GM19324 (cell line): ENCODE measurements at regions not wholly inside any gene's neighbourhood (a gene's known extent, or its start where the extent isn't known, plus 50 kb on each side); places are given as distances from the start of the nearest gene placed in this dataset.
"Not testable (repeated sequence)": the region's sequence is repeated elsewhere in the genome, so short reads cannot be mapped to it uniquely, and the experiment has no call there.

Experiments
- ATAC-seq: cut with Tn5 transposase; IDR thresholded peaks from one replicate; pipeline ENCODE4 v1.9.1; 2021; ENCODE audit warnings: mild to moderate bottlenecking, moderate library complexity; ENCODE audit not compliant: unreplicated experiment, low FRiP score

DNA sequence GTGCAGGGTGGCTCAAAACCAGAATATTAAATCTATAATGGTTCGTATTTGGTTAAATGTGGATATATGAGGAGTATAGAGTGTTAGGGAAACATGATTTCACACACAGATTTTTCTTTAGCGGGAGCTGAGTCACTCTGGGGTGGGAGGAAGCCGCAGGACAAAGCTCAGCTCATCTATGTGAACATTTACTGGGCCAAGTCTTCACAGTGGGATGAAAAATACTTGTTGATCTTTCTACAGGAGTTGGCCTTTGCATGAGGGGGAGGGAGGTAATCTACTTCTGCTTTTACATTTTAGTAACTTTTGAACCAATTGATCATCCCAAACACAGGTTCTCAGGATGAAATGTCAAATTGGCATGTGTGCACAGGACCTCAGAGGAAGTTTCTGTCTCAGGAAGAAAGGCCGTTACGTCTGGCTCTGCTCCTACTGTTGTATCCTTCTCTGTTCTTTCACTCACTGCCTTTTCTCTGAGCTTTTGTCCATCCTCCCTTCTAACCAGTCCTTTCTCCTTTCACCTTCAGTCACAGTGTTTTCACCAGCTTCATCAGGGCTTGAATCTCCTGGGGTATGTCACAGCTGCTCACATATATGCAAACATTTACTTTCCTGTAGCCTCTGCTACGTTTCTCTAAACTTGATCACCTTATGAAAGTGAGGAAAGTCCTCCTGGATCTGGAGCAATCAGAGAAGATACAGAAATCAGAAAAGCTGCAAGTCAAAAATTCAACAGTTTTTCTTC is 943.3 kb upstream of the FANCL start:
- ATAC-seq = no peak

DNA sequence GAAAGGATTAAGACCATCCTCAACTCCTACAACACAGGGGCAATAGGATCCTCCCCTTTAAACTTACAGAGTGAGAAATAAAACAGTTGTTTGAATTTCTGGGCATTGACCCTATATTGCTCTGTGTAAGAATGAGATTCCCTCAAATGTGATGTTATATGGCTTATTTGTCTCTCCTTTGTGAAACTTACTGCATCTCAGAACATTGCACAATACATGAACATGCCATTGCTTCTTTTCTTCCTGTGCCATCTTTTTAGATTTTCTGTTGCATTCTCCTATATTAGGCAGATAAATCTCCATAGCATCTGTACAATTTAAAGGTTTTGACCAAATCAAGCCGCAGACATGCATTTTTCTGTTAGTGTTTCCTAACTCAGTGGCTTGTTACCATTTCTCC is 941.9 kb upstream of the FANCL start:
- no peak for ATAC-seq

DNA sequence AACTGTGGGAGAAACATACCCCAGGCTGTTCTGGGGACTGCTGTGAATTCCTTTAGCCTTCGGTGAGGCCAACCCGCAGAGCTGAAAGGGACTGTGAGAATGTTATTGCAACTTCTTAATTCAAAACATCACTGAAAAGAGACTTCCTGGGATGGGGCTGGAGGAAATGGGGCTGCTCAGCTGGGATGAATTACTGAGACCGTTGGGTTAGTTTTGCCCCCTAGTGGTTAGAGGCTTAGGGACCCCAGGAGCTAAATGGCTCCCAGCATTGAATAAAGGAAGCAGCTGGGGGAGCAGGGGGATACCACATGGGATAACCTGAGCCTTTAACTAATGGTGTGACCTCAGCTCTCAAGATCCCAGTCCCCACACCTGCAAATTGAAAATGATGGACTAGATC is 941.1 kb upstream of the FANCL start:
- no peak for ATAC-seq

DNA sequence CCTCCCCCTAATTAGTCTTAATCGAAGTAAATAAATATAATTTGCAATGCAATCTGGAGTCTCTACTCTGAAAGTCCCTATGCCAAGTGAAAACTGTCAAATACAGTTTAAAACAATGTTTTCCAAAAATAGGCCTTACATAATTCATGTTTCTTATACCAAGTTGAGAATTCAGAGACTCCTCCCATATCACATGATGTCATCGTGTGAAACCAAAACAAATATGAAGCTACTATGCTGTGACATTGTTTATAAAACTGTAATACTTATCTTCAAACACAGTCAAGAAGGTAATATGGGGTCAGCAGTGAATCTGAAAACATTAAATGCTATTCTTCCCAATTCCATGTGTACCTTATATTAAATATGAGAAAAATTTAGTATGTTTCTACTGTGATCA is 940.2 kb upstream of the FANCL start:
- ATAC-seq = no peak

DNA sequence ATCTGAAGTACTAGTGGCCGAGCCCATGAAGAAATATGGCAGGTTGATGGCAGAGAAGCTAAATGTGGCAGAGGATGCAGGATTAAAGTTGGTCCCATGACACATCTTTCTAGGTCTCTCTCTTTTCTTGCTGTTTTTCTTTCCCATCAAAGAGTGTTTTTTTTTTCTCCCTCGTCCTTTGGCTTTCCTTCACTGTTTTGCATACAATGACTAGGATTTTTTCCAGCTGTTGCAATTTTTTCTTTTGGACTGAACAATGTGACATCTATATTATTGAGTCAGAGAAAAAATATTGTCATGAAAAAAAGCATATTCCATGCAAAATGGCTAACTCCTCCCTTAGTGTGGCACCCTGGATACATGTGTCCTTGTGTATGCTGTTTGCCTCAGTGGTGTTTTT is 939.5 kb upstream of the FANCL start:
- ATAC-seq = no peak

DNA sequence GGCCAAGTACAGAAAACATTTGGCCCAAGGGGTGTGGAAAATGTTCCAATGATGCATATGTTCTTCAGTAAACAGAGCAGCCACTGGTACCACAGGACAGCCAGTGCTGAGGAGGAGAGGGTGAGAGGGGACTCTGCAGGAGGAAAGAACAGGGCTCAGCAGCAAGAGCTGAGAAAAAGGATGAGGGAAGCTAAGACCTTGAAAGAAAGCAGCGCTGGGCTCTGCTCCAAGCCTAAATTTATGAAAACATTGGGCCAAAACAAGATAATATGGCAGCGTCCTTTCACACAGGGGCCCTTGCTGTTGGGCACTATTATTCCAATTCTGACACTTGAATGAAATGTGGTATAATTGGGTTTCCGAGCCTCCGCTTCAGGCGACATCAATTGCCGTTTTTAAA is 939.0 kb upstream of the FANCL start:
- ATAC-seq = no peak

DNA sequence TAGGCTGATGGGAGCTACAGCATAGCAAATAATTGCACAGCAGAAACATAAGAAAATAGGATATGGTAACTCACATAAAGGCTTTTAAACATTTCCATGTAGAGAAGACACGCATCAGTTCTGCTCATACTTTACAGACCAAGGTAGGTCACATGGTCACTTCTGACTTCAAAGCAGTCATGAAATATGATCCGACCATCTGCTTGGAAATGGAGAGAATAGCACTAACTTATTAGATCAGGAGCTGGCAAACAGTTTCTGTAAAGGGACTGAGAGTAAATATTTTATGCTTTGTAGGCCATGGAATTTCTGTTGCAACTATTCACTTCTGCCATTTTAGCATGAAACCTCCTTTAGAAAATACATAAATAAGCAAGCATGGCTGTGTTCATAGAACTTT is 936.6 kb upstream of the FANCL start:
- no peak for ATAC-seq

DNA sequence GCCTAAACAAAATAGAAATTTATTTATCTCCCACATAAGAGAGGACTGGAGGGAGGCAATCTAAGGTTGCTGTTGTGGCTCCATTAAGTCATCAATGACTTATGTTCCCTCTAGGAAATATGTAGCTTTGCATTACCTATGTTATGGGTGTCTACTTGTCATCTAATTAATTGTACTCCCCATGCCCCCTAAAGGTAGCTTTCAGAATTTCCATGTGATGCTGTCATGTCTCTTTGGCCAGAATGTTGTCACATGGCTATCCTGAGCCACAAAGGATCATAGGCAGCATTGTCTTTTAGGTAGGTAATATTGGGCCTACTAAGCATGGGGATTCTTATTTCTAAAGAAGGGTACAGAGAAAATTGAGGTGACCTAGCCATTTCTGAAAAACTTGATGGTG is 935.6 kb upstream of the FANCL start:
- no peak for ATAC-seq

DNA sequence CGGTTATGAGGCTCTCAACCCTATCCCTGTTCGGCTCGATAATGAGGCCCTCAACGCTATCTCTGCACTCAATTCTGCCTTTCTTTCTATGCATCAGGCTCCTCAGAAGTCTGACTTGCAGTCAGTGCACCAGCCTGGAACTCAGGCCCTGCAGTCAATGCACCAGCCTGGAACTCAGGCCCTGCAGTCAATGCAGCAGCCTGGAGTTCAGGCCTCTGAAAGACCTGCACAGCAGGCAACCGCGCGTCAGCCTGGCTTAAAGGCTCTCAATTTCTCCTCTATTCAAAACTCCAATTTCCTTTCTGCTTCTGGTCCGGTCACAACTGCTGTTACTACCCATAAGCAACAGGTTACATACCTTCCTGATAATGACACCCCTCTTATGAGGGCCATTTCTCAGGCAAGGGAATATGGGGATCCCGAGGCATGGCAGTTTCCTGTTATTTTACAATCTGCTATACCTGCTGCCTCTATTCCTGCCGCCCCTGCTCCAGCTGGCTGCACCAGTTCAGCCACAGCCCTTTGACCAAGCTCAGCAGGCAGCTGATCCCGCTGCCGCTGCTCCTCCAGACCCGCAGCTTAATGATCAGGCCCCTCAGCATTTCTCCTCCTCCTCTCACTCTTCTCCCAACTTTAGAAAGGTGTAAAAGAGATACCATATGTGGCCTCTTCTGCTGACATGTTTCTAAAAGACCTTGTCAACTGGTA is 933.6 kb upstream of the FANCL start:
- ATAC-seq = no peak

DNA sequence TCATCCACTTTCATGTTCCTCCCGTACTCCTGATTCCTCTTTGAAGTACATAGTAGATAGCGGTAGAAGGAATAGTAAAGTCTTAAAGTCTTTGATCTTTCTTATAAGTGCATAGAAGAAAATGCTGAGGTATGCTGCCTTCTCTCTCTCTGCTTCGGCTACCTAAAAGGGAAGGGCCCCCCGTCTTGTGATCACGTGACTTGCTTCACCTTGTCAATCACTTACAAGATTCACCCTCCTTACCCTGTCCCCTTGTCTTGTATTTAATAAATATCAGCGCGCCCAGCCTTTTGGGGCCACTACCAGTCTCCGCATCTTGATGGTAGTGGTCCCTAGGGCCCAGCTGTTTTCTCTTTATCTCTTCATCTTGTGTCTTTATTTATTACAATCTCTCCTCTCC is 932.2 kb upstream of the FANCL start:
- no peak for ATAC-seq

DNA sequence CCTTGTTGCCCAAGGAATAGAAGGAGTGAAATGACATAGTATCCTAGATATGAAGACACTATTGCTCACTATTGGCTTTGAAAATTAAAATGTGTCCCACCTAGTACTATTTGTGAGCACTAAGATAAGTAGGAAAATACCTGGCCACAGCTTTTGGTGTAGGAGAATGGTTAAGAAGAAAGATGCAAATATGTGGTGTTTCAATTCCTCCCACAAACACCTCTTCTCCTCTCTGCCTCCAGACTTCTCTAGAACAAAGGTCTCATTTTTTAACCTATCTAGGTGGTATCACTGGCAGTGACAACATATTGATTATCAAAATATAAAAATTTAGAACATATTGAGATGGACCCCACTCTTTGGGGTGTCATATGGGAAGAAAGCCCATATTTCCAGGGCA is 929.9 kb upstream of the FANCL start:
- peak; percentile 68 for ATAC-seq

DNA sequence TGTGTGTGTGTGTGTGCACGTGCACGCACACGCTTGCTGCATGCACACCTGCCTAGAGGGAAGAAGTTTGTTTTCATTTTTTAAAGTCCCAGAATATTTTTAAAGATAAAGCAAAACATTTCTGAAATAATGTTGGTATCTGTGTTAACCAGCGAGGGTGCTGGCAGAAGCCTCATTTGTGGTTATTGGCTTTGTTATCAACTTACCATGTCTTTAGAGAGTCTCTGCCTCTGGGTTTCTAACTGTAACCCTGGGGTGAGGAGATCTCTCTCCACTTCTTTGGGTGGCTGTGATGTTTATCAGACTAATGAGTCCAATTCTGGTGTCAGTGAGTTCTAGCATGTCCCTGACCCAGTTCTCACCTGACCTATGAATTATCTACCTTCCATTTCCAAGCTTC is 927.6 kb upstream of the FANCL start:
- ATAC-seq = no peak

DNA sequence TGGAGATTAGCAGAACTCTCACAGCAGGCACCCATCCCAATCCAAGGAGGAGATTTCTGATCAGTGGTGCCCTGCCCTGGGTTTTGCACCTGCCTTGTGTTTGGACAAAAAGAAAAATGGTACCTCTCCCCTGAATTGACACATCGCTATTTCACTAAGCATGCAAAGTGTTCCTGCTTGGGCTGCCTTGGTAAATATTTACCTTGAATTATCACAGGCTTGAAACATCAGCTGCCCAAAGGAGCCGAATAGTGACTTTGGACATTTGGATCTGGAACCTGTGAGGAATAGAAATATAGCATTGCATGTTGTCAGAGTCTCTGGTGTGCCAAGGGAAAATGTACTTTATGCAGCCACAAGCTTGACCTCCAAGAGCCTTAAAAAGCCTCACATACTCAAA is 926.4 kb upstream of the FANCL start:
- ATAC-seq = no peak

DNA sequence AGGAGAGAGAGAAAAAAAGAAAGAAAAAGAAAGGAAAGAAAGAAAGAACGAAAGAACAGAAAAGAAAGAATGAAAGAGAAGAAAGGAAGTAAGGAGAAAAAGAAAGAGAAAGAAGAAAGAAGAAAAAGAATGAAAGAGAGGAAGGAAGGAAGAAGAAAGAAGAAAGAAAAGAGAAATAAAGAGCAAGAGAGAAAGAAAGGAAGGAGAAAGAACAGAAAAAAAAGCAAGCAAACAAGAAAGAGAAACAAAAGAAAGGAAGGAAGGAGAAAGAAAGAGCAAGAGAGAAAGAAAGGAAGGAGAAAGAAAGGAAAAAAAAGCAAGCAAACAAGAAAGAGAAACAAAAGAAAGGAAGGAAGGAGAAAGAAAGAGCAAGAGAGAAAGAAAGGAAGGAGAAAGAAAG is 916.8 kb upstream of the FANCL start:
- not testable (repeated sequence) for ATAC-seq

DNA sequence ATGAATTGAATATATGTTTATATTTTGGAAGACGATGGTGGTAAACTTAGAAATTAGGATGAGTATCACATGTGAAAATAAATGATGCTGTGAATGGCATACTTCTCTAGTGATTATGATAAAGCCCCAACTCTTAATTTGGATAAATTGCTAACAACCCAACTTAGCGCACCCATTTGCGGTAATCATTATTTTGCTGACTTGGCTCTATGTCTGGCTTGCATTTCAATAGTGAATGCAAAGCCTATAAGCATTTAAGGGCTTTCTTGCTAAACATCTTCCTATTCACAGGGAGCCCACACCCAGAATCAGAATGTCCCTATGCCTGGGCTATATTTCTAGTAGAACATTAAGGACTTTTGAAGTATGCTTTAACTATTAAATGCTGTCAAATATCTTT is 910.7 kb upstream of the FANCL start:
- ATAC-seq = no peak

DNA sequence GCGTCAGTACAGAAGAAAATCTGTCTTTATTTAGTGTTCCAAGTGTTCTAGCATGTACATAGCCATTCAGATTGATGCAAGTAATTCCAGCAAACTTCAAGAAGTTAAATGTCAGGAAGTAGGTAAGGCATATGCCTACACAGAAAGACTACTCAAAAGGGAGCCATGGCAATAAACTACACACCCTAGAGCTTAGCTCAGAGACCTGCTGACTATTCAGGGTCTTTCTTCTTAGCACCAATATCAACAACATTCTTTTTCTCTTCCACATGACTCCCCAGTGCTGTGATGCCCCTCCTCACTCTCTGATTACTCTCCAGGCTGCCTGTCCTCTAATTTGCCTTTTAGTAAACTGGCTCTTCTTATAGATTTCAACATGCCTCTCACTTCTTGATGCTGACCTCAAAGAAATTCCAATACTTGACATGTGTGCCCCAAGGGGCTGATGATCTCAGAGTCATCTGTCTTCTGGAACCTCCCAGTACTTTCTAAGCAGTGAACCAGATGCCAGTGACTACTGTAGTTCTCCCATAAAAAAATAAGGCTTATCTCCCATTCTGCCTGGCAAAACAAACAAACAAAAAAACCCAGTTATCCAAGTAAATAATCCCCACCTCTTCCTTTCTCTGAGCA is 909.2 kb upstream of the FANCL start:
- no peak for ATAC-seq

DNA sequence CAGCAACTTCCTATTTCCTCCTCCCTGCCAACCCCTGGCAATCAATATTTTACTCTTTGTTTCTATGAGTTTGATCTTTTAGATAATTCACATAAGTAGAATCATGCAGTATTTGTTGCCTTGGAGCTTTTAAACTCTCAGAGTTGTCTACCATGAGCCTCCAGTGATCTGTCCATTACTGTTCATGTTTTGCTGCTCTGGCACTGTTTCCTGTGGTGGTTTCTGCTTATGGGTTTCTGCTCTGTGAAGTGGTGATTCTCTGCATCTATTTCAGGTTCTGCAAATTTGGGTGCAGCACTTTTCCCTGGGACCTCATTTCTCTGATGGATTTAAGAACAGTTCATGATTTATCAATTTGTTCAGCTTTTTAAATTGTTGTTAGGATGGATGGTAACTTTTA is 908.1 kb upstream of the FANCL start:
- no peak for ATAC-seq

DNA sequence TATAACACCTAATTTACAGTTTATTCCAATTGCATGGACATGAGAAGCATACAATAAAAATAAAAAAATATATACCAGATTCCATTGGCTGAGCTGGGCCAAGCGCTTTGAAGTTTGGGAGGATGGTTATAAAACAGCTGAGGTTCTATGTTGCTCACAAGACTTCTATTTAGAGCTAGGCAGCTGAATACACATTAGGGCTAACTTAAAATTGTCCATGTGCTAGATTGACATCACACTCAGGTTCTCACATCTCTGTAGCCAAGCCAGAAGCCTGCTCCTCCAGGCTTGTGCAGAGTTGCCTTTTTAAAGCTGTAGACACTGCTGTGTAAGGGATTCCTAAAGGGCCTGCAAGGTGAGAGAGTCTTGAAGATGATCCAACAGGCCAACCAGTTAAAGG is 871.1 kb upstream of the FANCL start:
- no peak for ATAC-seq

DNA sequence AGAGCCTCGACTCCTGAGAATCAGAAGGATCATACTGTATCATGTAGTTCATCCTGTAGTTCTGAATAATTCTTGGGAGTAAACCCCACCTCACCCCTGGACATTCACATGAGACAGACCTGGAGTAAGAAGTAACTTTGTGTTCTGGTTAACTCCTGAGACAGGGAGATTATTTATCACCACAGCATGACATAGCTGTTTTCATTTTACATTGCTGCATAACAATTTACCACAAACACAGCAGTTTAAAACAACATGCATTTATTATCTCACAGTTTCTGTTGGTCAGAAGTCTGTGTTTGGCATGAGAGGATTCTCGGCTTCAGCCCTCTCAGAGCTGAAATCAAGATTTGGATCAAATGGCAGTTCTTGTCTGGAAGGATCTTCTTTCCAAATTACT is 855.8 kb upstream of the FANCL start:
- ATAC-seq = no peak

DNA sequence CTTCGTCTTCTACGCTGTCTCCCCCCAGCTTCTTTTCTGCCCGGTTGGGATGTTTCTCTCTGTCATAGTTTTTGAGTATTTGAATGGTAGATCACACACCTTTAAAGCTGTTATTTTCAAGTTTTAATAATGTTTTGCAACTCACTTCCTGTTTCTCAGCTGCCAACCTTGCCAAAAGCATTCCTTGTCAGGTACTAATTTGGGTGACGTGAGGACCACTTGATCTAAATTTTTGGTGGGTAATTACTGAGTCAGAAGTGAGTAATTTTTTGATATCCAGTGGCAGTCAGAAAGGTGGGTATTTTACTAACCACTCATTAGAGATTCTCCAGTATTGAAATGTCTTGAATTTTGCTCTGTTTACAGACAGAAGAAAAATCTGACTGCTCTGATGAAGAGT is 852.4 kb upstream of the FANCL start:
- ATAC-seq = no peak

DNA sequence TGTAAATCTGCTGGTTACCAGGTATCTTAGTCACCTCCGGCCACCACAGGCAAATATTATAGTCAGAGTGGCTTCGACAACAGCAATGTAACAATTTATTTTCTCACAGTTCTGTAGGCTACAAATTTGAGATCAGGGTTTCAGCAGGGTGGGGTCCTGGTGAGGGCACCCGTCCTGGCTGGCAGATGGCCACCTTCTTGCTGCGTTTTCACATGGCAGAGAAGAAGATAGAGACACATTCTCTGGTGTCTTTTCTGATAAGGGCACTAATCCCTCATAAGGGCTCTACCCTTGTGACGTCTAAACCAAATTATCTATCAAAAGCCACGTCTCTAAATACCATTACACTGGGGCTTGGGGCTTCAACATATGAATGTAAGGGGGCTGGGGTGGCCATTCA is 843.2 kb upstream of the FANCL start:
- no peak for ATAC-seq
